ENCODE measurements at regions not wholly inside any gene's neighbourhood (a gene's known extent, or its start where the extent isn't known, plus 50 kb on each side); places are given as distances from the start of the nearest gene placed in this dataset.

DNA sequence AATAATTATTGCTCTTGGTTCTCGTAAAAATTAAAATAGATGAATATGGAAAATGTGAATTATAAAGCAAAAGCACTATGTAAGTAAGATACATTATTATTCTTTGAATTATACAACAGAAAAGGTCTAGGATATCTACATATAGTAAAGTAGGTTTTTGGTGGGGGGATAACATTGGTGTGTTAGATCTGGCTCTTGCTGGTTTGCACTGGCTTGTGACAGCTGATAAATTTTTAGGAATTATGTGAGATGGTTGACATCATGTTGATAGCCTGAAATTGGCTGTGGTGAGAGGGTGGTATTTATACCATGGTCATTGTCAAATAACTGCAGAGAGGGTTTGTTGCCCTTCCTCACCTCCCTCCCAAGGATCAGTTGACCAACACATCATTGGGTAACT, 50.7 kb upstream of the BTG1 start:
- 83% methylated on average over 1 of the region's 1 CpG for WGBS (ENCODE audit: low lambda C conversion rate)

More for the DNA sequence above, 50.7 kb upstream of the BTG1 start:
- POLR2A ChIA-PET = no interaction called here
- H3K4me2 ChIP-seq = no peak overlapping the region
- no peaks in the 10 kb centered on the region for H3K27me3 ChIP-seq (ENCODE audit: insufficient read depth)
- no peaks in the 10 kb centered on the region for H3K79me2 ChIP-seq (ENCODE audit: insufficient read depth)
- H3K36me3 ChIP-seq (replicated peaks in 1 of 2; ENCODE audit: control insufficient read depth in 1 of 2, insufficient read depth in 2 of 2, low read length in 1 of 2) = no peaks in the 10 kb centered on the region
- TF ChIP-seq NRF1 (IDR thresholded peaks at IDR 0.05; ENCODE audit: low read depth, low read length) (no peak), TCF12 (IDR thresholded peaks at IDR 0.05) (no peak), YY1 (IDR thresholded peaks at IDR 0.05; ENCODE audit: low read depth) (no peak), CHD2 (IDR thresholded peaks at IDR 0.05; ENCODE audit: low read length, partially characterized antibody) (no peak), FOXJ3 (CRISPR knock-in tag; IDR thresholded peaks at IDR 0.05) (no peak), TAF1 (IDR thresholded peaks at IDR 0.05; ENCODE audit: borderline replicate concordance, low read depth, low read length) (no peak), MEF2A (IDR thresholded peaks at IDR 0.05; ENCODE audit: borderline replicate concordance, low read depth) (no peak), RFX5 (IDR thresholded peaks at IDR 0.05; ENCODE audit: low read length) (no peak), JUND (IDR thresholded peaks at IDR 0.05) (no peak), TEAD4 (IDR thresholded peaks at IDR 0.05; ENCODE audit: borderline replicate concordance, insufficient read depth) (no peak), ELF1 (IDR thresholded peaks at IDR 0.05) (no peak), MXI1 (IDR thresholded peaks at IDR 0.05; ENCODE audit: low read depth, low read length) (no peak), RAD21 (IDR thresholded peaks at IDR 0.05; ENCODE audit: low read length) (no peak)
- TF ChIP-seq, protein P1, sequence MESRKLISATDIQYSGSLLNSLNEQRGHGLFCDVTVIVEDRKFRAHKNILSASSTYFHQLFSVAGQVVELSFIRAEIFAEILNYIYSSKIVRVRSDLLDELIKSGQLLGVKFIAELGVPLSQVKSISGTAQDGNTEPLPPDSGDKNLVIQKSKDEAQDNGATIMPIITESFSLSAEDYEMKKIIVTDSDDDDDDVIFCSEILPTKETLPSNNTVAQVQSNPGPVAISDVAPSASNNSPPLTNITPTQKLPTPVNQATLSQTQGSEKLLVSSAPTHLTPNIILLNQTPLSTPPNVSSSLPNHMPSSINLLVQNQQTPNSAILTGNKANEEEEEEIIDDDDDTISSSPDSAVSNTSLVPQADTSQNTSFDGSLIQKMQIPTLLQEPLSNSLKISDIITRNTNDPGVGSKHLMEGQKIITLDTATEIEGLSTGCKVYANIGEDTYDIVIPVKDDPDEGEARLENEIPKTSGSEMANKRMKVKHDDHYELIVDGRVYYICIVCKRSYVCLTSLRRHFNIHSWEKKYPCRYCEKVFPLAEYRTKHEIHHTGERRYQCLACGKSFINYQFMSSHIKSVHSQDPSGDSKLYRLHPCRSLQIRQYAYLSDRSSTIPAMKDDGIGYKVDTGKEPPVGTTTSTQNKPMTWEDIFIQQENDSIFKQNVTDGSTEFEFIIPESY (IDR thresholded peaks at IDR 0.05; ENCODE audit: borderline replicate concordance, low read depth) = no peak
- TF ChIP-seq, protein P2, sequence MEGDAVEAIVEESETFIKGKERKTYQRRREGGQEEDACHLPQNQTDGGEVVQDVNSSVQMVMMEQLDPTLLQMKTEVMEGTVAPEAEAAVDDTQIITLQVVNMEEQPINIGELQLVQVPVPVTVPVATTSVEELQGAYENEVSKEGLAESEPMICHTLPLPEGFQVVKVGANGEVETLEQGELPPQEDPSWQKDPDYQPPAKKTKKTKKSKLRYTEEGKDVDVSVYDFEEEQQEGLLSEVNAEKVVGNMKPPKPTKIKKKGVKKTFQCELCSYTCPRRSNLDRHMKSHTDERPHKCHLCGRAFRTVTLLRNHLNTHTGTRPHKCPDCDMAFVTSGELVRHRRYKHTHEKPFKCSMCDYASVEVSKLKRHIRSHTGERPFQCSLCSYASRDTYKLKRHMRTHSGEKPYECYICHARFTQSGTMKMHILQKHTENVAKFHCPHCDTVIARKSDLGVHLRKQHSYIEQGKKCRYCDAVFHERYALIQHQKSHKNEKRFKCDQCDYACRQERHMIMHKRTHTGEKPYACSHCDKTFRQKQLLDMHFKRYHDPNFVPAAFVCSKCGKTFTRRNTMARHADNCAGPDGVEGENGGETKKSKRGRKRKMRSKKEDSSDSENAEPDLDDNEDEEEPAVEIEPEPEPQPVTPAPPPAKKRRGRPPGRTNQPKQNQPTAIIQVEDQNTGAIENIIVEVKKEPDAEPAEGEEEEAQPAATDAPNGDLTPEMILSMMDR (IDR thresholded peaks at IDR 0.05) = no peak
- H3K9me3 ChIP-seq = no peaks in the 10 kb centered on the region; the same call in 1 of the 2 replicates
- H3K9me2 ChIP-seq = no peaks in the 10 kb centered on the region
- H3K9ac ChIP-seq = no peak overlapping the region
- CTCF ChIA-PET = interaction anchor here (1.5 kb wide), 1 partner anchor 8 kb away, joined by 3 read pairs; no protein-coding TSS in a partner anchor
- no peak overlapping the region for H3K4me3 ChIP-seq (ENCODE audit: low read depth in 2 of 2, low read length in 1 of 2)
- H2AFZ ChIP-seq (ENCODE audit: low read depth) = no peak overlapping the region
- peaks cover 0 to 9% of the 10 kb centered on the region in 2 experiments; a peak in 3 of 4 replicates for H3K4me1 ChIP-seq (ENCODE audit: control insufficient read depth in 1 of 2, insufficient read depth in 2 of 2, low read depth in 1 of 2, low read length in 1 of 2)
- no peaks in the 10 kb centered on the region for H4K20me1 ChIP-seq (ENCODE audit: insufficient read depth)
- no peak for DNase-seq
- no peaks in the 10 kb centered on the region for H3F3A ChIP-seq (replicated peaks; ENCODE audit: insufficient read depth)
- no peak overlapping the region for H3K27ac ChIP-seq (ENCODE audit: low read depth in 2 of 2, low read length in 1 of 2)
